ENCODE measurements at regions not wholly inside any gene's neighbourhood (a gene's known extent, or its start where the extent isn't known, plus 50 kb on each side); places are given as distances from the start of the nearest gene placed in this dataset.

DNA sequence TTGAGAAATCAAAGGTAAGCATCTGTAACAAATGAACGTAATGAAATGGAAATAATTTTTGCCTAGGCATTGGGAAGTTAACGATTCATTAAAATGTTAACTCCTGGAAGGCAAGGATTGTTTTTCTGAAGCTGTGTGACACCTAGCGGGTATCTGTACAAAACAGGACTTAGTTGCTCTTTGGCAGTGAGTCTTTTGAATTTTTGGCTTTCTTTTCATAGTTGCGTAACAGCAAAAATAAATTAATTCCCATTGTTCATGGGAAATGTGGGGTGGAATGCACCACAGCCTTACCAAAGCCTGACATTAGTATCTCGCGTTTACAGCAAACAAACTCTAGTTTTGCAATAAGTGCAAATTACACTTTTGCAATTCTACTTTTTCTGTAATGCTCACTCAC lies 92.7 kb upstream of the DTNBP1 start:
- no peaks in the 10 kb centered on the region for H3K4me1 ChIP-seq
- intact Hi-C loops (cut with DNase I), result no loop called here
- H3K4me3 ChIP-seq, result no peak overlapping the region
- no peak for ATAC-seq
- H3K36me3 ChIP-seq, result no peaks in the 10 kb centered on the region
- DNase-seq, result no peak
- H3K9me3 ChIP-seq, result no peaks in the 10 kb centered on the region
- no peak overlapping the region for H3K27ac ChIP-seq
- H3K27me3 ChIP-seq (ENCODE audit: low read depth), result no peaks in the 10 kb centered on the region
- TF ChIP-seq, protein P1, sequence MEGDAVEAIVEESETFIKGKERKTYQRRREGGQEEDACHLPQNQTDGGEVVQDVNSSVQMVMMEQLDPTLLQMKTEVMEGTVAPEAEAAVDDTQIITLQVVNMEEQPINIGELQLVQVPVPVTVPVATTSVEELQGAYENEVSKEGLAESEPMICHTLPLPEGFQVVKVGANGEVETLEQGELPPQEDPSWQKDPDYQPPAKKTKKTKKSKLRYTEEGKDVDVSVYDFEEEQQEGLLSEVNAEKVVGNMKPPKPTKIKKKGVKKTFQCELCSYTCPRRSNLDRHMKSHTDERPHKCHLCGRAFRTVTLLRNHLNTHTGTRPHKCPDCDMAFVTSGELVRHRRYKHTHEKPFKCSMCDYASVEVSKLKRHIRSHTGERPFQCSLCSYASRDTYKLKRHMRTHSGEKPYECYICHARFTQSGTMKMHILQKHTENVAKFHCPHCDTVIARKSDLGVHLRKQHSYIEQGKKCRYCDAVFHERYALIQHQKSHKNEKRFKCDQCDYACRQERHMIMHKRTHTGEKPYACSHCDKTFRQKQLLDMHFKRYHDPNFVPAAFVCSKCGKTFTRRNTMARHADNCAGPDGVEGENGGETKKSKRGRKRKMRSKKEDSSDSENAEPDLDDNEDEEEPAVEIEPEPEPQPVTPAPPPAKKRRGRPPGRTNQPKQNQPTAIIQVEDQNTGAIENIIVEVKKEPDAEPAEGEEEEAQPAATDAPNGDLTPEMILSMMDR (IDR thresholded peaks at IDR 0.05), result no peak

DNA sequence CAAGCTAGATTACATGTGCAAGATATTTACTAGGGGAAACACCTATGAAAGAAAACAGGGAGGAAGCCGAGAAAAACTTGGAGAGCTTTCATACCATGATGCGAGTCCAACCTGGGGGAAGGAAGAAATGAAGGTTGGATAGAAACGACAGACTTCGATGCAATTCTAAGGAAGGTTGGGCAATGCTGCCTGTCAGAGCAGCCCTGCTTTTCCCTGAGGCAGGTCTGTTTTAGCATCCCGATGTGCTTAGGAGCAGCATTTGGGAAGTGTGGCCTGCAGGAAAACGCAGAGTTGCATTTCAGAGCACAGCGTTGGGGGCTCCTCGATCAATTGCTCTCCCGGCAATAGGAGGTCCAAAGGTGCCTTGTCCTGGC lies 91.9 kb upstream of the DTNBP1 start:
- H3K4me1 ChIP-seq, result no peaks in the 10 kb centered on the region
- ATAC-seq, result no peak

DNA sequence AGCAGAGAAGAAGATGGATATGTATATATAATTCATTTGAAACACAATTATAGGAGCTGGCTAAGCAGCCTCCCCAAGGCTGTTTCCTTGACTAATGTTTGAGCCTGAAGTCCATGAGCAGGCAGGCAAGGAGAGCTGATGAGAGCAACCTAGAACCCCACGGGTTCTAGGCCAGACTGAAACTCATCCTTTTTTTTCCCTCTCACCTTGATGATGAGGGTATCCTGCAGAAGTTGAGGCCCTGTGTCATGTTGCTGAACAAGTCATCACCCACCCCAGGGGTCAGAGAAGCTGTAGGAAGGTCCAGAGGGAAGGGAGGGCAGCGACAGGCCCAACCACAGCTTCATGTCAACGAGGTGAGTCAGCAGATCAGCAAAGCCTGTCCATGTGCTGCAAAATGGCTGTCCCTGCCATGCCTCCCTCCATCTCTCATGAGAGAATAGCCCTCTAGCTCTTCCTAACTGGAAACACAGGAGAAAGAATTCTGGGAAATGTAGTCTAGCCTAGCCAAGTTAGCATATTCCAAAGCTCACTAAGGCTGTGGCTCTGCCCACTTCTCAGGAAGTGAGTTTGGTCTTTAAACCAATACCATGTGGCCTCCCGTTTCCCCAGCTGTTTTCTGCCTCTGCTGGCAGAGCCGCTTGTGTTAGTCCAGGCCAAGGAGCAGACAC lies 91.3 kb upstream of the DTNBP1 start:
- DNase-seq (no peak), ATAC-seq (no peak)
- H3K4me3 ChIP-seq, result no peak overlapping the region
- no peak overlapping the region for H3K27ac ChIP-seq
- no peaks in the 10 kb centered on the region for H3K4me1 ChIP-seq
- H3K9me3 ChIP-seq, result no peaks in the 10 kb centered on the region
- intact Hi-C loops (cut with DNase I), result no loop called here
- no peaks in the 10 kb centered on the region for H3K27me3 ChIP-seq (ENCODE audit: low read depth)
- TF ChIP-seq, protein P1 (IDR thresholded peaks at IDR 0.05), result no peak
- H3K36me3 ChIP-seq, result no peaks in the 10 kb centered on the region

More for the DNA sequence above, 91.9 kb upstream of the DTNBP1 start:
- TF ChIP-seq, protein P1 (IDR thresholded peaks at IDR 0.05), result no peak
- no peaks in the 10 kb centered on the region for H3K9me3 ChIP-seq
- intact Hi-C loops (cut with DNase I), result no loop called here
- no peaks in the 10 kb centered on the region for H3K27me3 ChIP-seq (ENCODE audit: low read depth)
- H3K36me3 ChIP-seq, result no peaks in the 10 kb centered on the region
- DNase-seq, result no peak
- no peak overlapping the region for H3K27ac ChIP-seq
- no peak overlapping the region for H3K4me3 ChIP-seq

- ATAC-seq (no peak), DNase-seq (no peak)
- H3K4me1 ChIP-seq, result no peaks in the 10 kb centered on the region
- no peak overlapping the region for H3K4me3 ChIP-seq
- TF ChIP-seq, protein P1 (IDR thresholded peaks at IDR 0.05), result no peak
- no peaks in the 10 kb centered on the region for H3K9me3 ChIP-seq
- intact Hi-C loops (cut with DNase I), result no loop called here
- no peak overlapping the region for H3K27ac ChIP-seq
- no peaks in the 10 kb centered on the region for H3K27me3 ChIP-seq (ENCODE audit: low read depth)
- H3K36me3 ChIP-seq, result no peaks in the 10 kb centered on the region
These were observed 90.0 kb upstream of the DTNBP1 start for GRCh38 chr6:15752820-15753219.

GRCh38 chr6:15751721-15752350 lies 89.0 kb upstream of the DTNBP1 start:
- Histone ChIP-seq H3K27ac (no peak overlapping the region), H3K4me3 (no peak overlapping the region), H3K36me3 (no peaks in the 10 kb centered on the region), H3K4me1 (no peaks in the 10 kb centered on the region), H3K27me3 (ENCODE audit: low read depth) (no peaks in the 10 kb centered on the region), H3K9me3 (no peaks in the 10 kb centered on the region)
- intact Hi-C loops (cut with DNase I), result no loop called here
- ATAC-seq (no peak), DNase-seq (no peak)
- TF ChIP-seq, protein P1 (IDR thresholded peaks at IDR 0.05), result no peak

Measured in lower lobe of right lung (tissue), 2 donors.